Hepatocyte (in vitro differentiated cells): ENCODE measurements at regions not wholly inside any gene's neighbourhood (a gene's known extent, or its start where the extent isn't known, plus 50 kb on each side); places are given as distances from the start of the nearest gene placed in this dataset.

ENCODE experiments used
- DNase-seq: peaks from one replicate; pipeline ENCODE4 v3.0.0-alpha.2; 2016; ENCODE audit warnings: low spot score
- H2AFZ ChIP-seq: fragments of 200-600 bp; sonication (generic); 2 replicates; pipeline ENCODE4 v1.6.0; 2016; ENCODE audit warnings: antibody characterized with exemption, mild to moderate bottlenecking
- H3K27ac ChIP-seq: fragments of 200-600 bp; sonication (generic); 2 replicates; pipeline ENCODE4 v1.5.1; 2016; ENCODE audit warnings: mild to moderate bottlenecking
- H3K27me3 ChIP-seq: fragments of 200-600 bp; sonication (generic); 2 replicates; pipeline ENCODE4 v1.6.1; 2016
- H3K36me3 ChIP-seq: fragments of 200-600 bp; sonication (generic); replicated peaks from 2 replicates; pipeline ENCODE4 v1.5.1; 2016; ENCODE audit warnings: low read depth; ENCODE audit not compliant: insufficient read depth
- H3K4me1 ChIP-seq: fragments of 200-600 bp; sonication (generic); 2 replicates; pipeline ENCODE4 v1.5.1; 2016; ENCODE audit warnings: mild to moderate bottlenecking, moderate library complexity; ENCODE audit not compliant: insufficient read depth
- H3K4me2 ChIP-seq: fragments of 200-600 bp; sonication (generic); 2 replicates; pipeline ENCODE4 v1.6.0; 2016
- H3K4me3 ChIP-seq: fragments of 200-600 bp; sonication (generic); 2 replicates; pipeline ENCODE4 v1.5.1; 2016; ENCODE audit warnings: mild to moderate bottlenecking
- H3K79me2 ChIP-seq: fragments of 200-600 bp; sonication (generic); 2 replicates; pipeline ENCODE4 v1.6.0; 2017; ENCODE audit warnings: mild to moderate bottlenecking
- H3K9me2 ChIP-seq: fragments of 200-600 bp; sonication (generic); replicated peaks from 2 replicates; pipeline ENCODE4 v1.6.0; 2017; ENCODE audit warnings: mild to moderate bottlenecking; ENCODE audit not compliant: insufficient read depth
- H3K9me3 ChIP-seq: fragments of 200-600 bp; sonication (generic); 2 replicates; pipeline ENCODE4 v1.5.1; 2016; ENCODE audit warnings: low read depth, mild to moderate bottlenecking
- H4K20me1 ChIP-seq: fragments of 200-600 bp; sonication (generic); 2 replicates; pipeline ENCODE4 v1.6.0; 2016; ENCODE audit warnings: mild to moderate bottlenecking; ENCODE audit not compliant: insufficient read depth, poor library complexity, severe bottlenecking
- EZH2 ChIP-seq: fragments of 200-600 bp; sonication (generic); IDR thresholded peaks from 2 replicates; pipeline ENCODE4 v1.6.1; 2016; ENCODE audit warnings: antibody characterized with exemption, mild to moderate bottlenecking, borderline replicate concordance
- EZH2phosphoT487 ChIP-seq: fragments of 200-600 bp; sonication (generic); IDR thresholded peaks from one replicate; pipeline ENCODE4 v1.6.1; 2018; ENCODE audit warnings: antibody characterized with exemption, mild to moderate bottlenecking, low read depth, moderate library complexity; ENCODE audit not compliant: unreplicated experiment, severe bottlenecking
- WGBS: methylation state at CpG from one replicate; pipeline ENCODE4 v1.1.6; 2016; ENCODE audit warnings: low lambda C conversion rate; ENCODE audit errors: missing lambda C conversion rate; 5-methylcytosine and 5-hydroxymethylcytosine counted together
- TF ChIP-seq, protein P1 (sequence below): fragments of 200-600 bp; sonication (generic); IDR thresholded peaks from 2 replicates; pipeline ENCODE4 v1.5.1; 2016; ENCODE audit warnings: antibody characterized with exemption, mild to moderate bottlenecking; ENCODE audit not compliant: poor library complexity

DNA sequence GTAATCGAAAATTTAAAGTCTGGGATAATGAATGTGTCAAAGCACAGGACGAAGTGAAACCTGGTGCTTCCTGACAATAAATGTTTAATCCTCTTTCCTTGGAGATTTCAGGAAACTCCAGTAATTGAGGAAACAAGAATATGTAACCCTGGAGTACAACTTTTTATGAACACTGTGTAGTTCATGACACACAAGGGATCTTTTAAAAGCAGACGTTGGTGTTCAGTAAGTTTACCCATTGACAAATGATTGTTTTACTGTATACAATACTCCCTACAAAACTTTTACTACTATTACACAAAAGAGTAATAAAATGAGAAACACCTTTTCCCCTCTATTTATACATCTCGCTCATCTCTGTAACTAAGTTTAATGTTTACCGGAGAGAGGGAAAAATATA lies 312.4 kb downstream of the PPARGC1A start:
- Histone ChIP-seq H3K27ac (no peak overlapping the region), H3K27me3 (no peaks in the 10 kb centered on the region)
- no peak for TF ChIP-seq EZH2
- TF ChIP-seq, protein P1, sequence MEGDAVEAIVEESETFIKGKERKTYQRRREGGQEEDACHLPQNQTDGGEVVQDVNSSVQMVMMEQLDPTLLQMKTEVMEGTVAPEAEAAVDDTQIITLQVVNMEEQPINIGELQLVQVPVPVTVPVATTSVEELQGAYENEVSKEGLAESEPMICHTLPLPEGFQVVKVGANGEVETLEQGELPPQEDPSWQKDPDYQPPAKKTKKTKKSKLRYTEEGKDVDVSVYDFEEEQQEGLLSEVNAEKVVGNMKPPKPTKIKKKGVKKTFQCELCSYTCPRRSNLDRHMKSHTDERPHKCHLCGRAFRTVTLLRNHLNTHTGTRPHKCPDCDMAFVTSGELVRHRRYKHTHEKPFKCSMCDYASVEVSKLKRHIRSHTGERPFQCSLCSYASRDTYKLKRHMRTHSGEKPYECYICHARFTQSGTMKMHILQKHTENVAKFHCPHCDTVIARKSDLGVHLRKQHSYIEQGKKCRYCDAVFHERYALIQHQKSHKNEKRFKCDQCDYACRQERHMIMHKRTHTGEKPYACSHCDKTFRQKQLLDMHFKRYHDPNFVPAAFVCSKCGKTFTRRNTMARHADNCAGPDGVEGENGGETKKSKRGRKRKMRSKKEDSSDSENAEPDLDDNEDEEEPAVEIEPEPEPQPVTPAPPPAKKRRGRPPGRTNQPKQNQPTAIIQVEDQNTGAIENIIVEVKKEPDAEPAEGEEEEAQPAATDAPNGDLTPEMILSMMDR: no peak

DNA sequence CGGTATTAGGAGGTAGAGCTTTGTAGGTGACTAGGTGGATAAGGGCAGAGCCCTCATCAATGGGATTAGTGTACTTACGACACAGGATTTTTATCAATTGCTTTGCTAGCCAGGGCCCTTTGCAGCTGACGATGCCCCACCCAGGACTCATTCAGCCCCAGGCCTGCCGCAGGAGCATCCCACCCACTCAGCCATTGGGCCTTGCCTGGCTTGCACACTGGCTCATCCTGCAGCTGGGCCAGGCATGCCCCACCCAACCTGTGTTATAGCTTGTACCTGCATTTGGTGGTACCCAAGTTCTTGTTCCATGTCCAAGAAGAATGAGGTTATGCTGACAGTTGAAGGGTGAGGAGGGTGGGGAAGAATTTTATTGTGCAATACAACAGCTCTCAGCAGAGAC lies 317.5 kb downstream of the PPARGC1A start:
- 89% methylated on average over 4 of the region's 4 CpGs for WGBS
- DNase-seq: no peak

More for the DNA sequence above, 312.4 kb downstream of the PPARGC1A start:
- H3K9me3 ChIP-seq: no peaks in the 10 kb centered on the region
- H3K4me2 ChIP-seq: no peak overlapping the region
- H3K4me1 ChIP-seq: no peaks in the 10 kb centered on the region
- WGBS: 73% methylated on average over 5 of the region's 5 CpGs
- H4K20me1 ChIP-seq: no peaks in the 10 kb centered on the region
- DNase-seq: no peak
- no peak overlapping the region for H2AFZ ChIP-seq
- H3K9me2 ChIP-seq: no peaks in the 10 kb centered on the region
- no peaks in the 10 kb centered on the region for H3K36me3 ChIP-seq
- H3K79me2 ChIP-seq: no peaks in the 10 kb centered on the region
- H3K4me3 ChIP-seq: no peak overlapping the region

DNA sequence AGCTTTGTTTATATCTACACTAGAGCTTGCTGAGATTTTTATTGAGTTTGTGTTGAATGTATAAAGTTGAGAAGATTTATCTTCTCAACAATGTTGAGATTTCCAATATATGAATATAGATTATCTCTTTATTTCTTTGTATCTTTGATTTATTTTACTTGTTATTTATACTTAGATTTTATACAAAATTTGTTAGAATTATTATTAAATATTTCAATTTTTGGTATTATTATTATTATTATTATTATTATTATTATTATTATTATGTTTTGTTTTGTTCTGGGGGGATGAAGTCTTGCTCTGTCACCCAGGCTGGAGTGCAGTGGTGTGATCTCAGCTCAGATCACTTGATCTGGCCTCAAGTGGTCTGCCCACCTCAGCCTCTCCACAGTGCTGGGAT lies 322.5 kb downstream of the PPARGC1A start:
- Histone ChIP-seq H2AFZ (no peak overlapping the region), H3K4me1 (no peaks in the 10 kb centered on the region), H3K4me2 (no peak overlapping the region), H3K4me3 (no peak overlapping the region), H3K9me3 (no peaks in the 10 kb centered on the region), H3K9me2 (no peaks in the 10 kb centered on the region), H3K27me3 (no peaks in the 10 kb centered on the region), H3K36me3 (no peaks in the 10 kb centered on the region), H3K79me2 (no peaks in the 10 kb centered on the region), H4K20me1 (no peaks in the 10 kb centered on the region), H3K27ac (no peak overlapping the region)
- DNase-seq: no peak
- no peak for TF ChIP-seq EZH2
- TF ChIP-seq, protein P1: no peak
- no peak for TF ChIP-seq EZH2phosphoT487

More for the DNA sequence above, 317.5 kb downstream of the PPARGC1A start:
- TF ChIP-seq EZH2 (no peak), EZH2phosphoT487 (no peak)
- TF ChIP-seq, protein P1: no peak
- H3K4me1 ChIP-seq: no peaks in the 10 kb centered on the region
- no peak overlapping the region for H2AFZ ChIP-seq
- no peak overlapping the region for H3K27ac ChIP-seq
- no peaks in the 10 kb centered on the region for H4K20me1 ChIP-seq
- no peaks in the 10 kb centered on the region for H3K79me2 ChIP-seq
- no peak overlapping the region for H3K4me3 ChIP-seq
- H3K9me3 ChIP-seq: no peaks in the 10 kb centered on the region
- no peak overlapping the region for H3K4me2 ChIP-seq
- H3K36me3 ChIP-seq: no peaks in the 10 kb centered on the region
- no peaks in the 10 kb centered on the region for H3K9me2 ChIP-seq
- no peaks in the 10 kb centered on the region for H3K27me3 ChIP-seq

DNA sequence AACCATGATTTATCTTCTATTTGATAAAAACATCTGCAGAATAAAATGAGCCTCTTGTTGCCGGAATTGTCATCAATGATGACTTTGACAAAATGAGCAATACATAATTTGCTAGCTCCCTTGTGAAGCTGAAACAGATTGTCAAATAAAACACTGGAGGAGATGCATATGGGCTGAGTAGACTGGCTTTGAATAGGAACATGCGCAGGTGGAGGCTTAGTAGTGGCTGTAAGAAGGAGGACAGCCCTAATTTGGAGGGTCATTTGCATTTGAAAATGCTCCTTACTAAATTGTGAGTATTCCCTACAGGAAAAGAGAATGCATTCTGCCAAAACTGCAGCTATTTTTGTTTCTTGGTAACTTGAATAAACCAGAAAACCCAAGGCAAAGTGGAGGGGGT lies 329.1 kb downstream of the PPARGC1A start:
- Histone ChIP-seq H3K9me3 (no peaks in the 10 kb centered on the region), H4K20me1 (no peaks in the 10 kb centered on the region), H3K9me2 (no peaks in the 10 kb centered on the region), H3K36me3 (no peaks in the 10 kb centered on the region), H3K4me2 (no peak overlapping the region), H3K27ac (no peak overlapping the region), H3K4me3 (no peak overlapping the region), H3K27me3 (no peaks in the 10 kb centered on the region), H2AFZ (no peak overlapping the region), H3K79me2 (no peaks in the 10 kb centered on the region), H3K4me1 (no peaks in the 10 kb centered on the region)
- 91% methylated on average over 2 of the region's 2 CpGs for WGBS
- DNase-seq: no peak
- TF ChIP-seq EZH2 (no peak), EZH2phosphoT487 (no peak)
- TF ChIP-seq, protein P1: no peak
